Astrocyte of the hippocampus (primary cell): ENCODE measurements at regions not wholly inside any gene's neighbourhood (a gene's known extent, or its start where the extent isn't known, plus 50 kb on each side); places are given as distances from the start of the nearest gene placed in this dataset.
"Not testable (repeated sequence)": the region's sequence is repeated elsewhere in the genome, so short reads cannot be mapped to it uniquely, and the experiment has no call there.

ENCODE experiments used
- DNase-seq: peaks from one replicate; pipeline ENCODE4 v3.0.0; 2011; ENCODE audit warnings: low read depth, low spot score

- no peak for DNase-seq
Measured at GRCh38 chr1:184183919-184184318, 132.4 kb downstream of the TSEN15 start.

DNA sequence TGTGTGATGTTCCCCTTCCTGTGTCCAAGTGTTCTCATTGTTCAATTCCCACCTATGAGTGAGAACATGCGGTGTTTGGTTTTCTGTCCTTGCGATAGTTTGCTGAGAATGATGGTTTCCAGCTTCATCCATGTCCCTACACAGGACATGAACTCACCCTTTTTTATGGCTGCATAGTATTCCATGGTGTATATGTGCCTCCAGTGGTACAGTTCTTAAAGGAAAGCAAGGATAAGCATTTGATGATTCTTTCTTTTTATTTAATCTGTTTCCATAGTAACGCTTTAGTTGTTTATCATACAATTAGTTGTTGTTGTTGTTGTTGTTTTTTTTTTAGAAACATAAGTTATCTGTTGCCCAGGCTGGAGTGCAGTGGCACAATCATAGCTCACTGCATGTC lies 133.1 kb downstream of the TSEN15 start:
- not testable (repeated sequence) for DNase-seq

DNA sequence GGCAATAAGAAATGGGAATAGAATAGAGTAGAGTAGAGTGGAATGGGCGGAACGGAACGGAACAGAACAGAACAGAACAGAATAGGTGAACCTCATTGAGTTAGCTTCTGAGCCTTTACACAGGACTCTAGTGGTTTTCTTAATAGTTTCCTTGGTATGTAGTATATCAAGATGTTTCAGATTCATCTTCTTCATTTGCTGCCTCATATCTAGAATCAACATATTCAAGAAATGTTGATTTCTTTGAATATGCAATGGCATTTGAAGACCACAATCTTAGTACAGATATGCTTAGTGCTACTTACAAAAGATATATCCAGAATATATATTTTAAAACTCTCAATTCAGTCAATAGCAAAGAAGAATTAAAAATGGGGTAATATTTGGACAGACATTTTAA lies 133.8 kb downstream of the TSEN15 start:
- DNase-seq = no peak

GRCh38 chr1:184186167-184186566 lies 134.6 kb downstream of the TSEN15 start:
- no peak for DNase-seq

DNA sequence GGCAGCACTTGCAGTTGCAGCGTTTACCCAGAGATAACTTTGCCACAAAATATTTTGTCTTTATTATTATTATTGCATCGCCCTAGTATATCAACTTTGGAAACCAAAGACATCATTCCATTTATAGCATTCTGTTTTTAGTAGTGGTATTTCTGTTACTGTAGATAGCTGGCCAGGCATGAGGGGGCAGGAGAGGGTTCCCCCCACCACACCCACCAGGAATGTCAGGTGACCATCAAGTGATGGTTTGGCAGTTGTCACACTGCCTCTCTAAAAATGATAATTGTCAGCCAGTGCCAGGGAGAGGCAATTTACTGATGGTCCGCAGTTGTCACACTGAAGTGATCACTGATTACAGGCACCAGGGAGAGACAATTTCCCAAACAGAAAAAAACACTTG lies 135.6 kb downstream of the TSEN15 start:
- no peak for DNase-seq

DNA sequence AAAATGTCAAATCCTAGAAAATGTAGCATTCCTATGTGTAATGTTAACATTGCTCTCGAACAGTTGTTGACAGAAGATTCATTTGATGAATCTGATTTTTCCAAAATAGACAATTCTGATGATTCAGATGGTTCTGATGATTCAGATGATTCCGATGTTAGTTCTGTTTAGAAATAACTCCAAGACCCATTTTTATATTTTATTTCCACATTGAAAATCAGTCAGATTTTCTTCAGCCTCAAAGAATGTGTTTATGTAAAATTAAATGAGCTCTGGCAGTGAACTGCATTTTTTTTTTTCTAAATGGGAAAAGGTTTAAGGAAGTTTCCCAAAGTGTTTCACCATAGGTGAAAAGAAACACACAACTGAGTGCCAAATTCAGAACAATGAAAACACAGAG lies 136.5 kb downstream of the TSEN15 start:
- no peak for DNase-seq

DNA sequence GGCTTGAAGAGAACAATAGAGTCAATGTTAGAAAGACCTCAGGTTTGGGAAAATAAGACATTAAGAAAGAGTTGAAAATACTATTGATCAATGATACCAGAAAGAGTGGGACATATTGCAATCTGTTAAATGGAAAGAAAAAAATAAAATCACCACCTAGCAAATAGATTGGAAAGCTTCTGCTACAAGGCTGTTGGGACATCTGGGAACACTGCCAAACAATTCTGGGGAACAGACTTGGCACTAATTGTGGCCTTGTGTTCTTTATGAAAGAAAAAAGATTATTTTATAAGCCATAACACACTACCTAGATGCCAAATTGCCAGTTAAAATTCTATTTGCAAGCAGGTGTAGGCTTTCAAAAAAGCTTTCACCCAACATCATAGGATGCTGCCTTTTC lies 137.8 kb downstream of the TSEN15 start:
- DNase-seq = no peak

GRCh38 chr1:184190616-184191015 lies 139.1 kb downstream of the TSEN15 start:
- DNase-seq = no peak

DNA sequence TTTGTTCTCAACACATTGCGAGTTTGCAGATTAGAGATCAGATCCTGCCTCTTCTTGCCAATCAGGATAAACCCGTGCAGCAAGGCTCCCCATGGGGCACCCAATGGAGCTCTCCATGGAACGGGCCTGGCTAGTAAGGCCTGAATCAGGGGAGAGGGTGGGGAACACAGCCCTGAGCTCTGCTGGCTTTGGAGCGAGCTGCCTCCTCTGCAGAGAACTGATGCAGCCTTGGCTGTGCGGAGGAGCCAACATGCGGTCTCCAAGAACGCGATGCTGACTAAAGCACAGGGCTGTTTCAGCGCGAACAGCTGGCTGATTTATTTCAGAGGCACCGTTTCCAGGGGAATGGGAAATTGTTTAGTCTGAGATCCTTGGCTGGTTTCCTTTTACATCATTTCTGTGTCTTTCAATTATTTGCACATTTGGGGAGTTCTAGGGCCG lies 139.7 kb downstream of the TSEN15 start:
- DNase-seq = peak; percentile 22

DNA sequence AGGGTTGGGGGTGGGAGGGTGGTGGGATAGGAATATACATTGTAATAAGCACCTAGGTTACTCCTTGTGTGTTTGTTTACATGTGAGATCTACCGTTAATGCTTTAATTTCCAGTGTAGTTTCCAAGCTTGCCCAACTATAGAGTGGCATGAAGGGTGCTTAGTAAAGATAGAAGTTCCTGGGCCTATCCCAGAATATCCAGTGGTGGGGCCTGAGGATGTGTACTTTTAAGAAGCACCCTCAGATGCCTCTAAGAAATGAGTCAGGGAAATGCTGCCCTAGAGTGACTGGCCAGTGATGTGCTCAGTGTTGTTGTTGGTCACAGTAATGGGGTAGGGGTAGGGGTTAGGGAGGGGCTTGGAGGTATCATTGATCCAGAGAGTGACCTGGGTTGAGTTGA lies 141.3 kb downstream of the TSEN15 start:
- DNase-seq = no peak

DNA sequence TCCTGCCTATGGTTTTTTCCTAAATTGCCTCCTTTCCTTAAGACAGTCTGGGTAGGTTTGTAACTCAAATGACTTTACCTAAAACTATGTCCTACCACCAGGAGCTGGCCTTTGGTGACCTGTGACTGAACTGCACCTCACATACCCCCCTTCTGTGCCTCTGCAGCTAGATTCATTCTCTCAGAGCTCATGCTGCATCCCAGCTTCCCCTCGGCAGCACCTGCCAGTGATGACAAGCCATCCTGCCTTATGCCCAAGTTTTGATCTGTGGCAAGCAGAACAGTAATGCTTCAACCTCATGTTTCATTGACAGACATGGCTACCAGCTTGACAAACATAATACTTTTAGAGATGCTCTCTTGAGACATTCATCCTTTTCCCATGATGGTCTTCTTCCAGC lies 141.9 kb downstream of the TSEN15 start:
- DNase-seq = no peak

DNA sequence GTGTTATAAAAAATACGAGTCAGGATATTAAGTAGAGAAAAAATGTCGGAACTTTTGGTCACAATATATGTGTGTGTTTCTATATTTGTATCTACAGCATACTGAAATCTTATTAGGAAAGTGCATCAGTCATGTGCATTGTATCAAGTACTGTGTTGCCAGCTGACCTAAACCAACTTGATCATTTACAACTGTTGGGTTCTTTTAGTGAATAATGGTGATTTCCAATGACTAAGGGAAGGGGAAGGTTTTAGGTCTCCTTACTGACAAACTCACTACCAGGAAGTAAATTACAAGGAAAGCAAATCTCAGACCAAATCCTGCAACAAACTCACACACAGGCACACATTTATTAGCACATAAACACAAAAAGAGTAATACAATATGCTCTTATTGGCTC lies 142.7 kb downstream of the TSEN15 start:
- no peak for DNase-seq

- DNase-seq = not testable (repeated sequence)
Measured at GRCh38 chr1:184195722-184196121, 144.2 kb downstream of the TSEN15 start.

DNA sequence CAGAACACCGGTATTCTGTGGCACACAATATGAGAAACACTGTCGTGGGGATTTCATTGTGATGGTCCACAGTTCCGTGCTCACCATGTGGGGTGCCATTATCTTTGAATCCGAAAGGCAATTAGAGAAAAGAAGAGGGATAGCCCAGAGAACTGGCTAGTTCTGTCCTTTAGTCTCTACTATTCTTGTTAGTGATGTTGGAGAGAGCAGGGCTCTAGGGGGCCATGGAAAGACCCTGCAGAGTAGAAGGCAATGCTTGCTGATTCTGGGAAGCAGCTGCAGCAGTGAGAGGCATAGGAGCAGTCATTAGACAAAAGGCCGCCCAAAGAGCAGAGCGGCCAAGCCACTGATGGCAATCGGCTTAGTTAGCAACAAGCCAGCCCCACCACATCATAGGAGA lies 146.3 kb downstream of the TSEN15 start:
- DNase-seq = no peak

- no peak for DNase-seq
Measured at GRCh38 chr1:184199036-184199435, 147.5 kb downstream of the TSEN15 start.

- no peak for DNase-seq
Measured at GRCh38 chr1:184199438-184200085, 148.0 kb downstream of the TSEN15 start.

DNA sequence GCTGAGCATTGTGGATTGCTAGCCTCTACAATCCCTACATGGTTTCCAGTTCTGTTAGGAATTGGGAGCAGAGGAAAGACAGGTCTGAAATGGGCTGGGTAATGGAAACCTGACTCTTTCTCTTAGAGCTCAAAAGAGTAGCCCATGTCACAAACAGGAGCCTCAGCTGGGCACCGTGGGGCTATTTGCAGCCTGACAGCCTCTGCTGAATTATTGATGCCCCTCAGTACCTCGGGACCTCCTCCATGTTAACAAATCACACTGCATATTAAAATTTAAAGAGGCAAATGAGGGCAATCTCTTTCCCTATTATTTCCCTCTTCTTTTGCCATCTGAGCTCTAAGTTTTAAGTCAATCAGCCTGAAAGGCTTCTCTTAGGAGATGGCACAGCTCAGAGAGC lies 157.1 kb downstream of the TSEN15 start:
- no peak for DNase-seq

- peak; percentile 51 for DNase-seq
Measured at GRCh38 chr1:184210031-184210430, 158.5 kb downstream of the TSEN15 start.

DNA sequence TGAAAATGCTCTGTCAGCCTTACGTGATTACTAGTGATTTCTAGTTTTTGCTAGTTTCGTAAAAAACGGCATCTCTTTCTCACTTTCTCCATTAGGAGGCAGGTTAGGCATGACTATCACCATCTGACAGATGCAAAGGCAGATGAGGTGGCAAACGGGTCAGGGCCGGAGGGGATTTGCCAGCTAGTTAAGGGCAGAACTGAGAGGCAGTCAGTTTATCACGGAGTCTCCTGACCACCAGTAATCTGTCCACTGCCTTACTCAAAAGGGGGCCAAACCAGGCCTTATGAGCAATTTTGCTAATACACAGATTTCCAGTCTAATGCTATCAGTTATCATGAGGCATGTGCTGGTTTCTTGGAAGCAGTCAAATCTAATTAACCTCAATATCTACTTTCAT lies 159.3 kb downstream of the TSEN15 start:
- DNase-seq = no peak

DNA sequence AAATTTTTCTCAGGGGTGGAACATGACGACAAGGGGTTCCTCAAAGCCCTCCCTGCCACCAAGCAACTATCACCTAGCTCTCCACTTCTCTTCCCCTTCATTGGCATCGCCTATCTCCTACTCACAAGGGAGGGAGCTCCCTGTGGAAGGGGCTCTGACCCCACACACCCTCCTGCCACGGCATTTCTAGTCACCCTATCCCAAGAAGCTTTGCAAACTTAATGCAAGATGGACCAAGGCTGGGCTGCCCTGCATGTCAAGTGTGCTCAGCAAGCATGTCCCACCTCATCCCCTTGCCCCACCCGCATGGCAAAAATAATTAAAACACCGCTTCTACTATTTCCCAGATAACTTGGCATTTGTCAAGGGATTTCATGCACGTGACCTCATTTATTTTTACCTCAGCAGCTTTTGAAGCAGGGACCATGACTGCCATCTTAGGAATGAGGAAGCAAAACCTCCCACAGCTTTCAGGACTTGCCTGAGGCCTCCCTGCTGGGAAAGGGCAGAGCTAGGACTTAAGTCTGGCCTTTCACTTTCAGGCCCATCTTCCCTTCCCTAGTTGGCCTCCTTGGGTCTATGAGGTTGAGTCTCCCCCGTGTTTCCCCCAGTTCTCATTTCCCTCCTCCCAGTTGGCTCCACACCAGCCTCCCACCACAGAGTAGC lies 161.3 kb downstream of the TSEN15 start:
- peak; percentile 86 for DNase-seq

DNA sequence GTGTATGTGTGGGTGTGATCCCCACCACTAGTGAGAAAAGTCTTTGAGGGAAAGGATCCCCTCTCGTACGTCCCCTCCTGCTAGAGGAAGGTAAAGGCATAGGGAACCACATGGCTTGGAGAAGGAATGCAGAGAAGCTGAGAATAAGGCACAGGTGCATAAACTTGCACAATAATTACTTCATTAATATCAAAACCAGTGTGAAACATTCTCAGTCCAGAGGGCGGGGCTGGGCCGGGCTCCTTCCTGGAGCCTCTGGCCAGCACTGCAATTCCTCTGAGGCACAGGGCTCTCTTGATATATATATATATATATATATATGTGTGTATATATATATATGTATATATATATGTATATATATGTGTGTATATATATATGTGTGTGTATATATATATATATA lies 162.6 kb downstream of the TSEN15 start:
- DNase-seq = no peak

GRCh38 chr1:184215274-184215925 lies 163.9 kb downstream of the TSEN15 start:
- no peak for DNase-seq

DNA sequence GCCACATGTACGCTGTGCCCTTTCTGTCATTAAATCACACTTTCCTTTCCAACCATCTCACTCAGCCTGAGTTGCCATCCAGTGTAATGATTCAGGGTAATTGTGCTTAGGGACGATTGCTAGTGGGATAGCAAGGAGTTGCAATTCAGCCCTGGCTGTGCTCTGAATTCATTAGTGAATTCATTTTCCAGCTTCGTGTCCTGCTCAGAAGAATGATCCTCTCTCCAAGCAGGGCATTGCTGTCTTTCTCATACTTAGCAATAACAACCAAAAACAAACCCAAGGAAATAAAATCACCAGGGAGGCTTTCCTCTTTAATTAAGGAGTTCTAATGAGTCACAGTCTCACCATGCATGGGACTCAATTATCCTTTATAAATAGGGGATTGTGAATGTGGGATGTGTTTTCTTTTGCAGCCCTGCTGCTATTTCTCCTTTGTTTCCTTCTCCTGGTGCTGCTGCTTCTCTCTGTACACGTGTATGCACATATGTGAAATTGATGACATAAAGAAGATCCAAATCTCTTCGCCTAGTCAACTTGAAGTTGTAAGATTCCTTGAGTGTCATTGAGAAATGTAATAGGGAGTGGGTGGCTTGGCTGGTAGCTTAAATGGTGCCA lies 167.0 kb downstream of the TSEN15 start:
- peak; percentile 39 for DNase-seq
